Stimulated activated naive CD8-positive, alpha-beta T cell treated with anti-CD3 and anti-CD28 coated beads, Interleukin-15, amount 100 ng/mL, for 72 hours (primary cell): ENCODE measurements at regions not wholly inside any gene's neighbourhood (a gene's known extent, or its start where the extent isn't known, plus 50 kb on each side); places are given as distances from the start of the nearest gene placed in this dataset.

ENCODE experiments used
- ATAC-seq: fragments of 150-1000 bp; cut with Tn5 transposase; 2 replicates; pipeline ENCODE4 v1.10.0; 2021; ENCODE audit warnings: mild to moderate bottlenecking, moderate library complexity
- DNase-seq, 2 donors: peaks; one replicate each; pipeline ENCODE4 v3.0.0; 2021 to 2022
- H3K27ac Mint-ChIP-seq, 2 donors: one replicate each; pipeline ENCODE4 v1.8.0; 2022; ENCODE audit warnings: mild to moderate bottlenecking in 2 of 2, mixed read lengths in 2 of 2, moderate library complexity in 2 of 2
- H3K27me3 Mint-ChIP-seq: one replicate; pipeline ENCODE4 v1.8.0; 2022; ENCODE audit warnings: mixed read lengths
- H3K4me1 Mint-ChIP-seq: one replicate; pipeline ENCODE4 v1.8.0; 2022; ENCODE audit warnings: mild to moderate bottlenecking, mixed read lengths
- H3K4me3 Mint-ChIP-seq, 2 donors: one replicate each; pipeline ENCODE4 v1.8.0; 2022; ENCODE audit warnings: mild to moderate bottlenecking in 2 of 2, mixed read lengths in 2 of 2, moderate library complexity in 1 of 2
- H3K9me3 Mint-ChIP-seq, 2 donors: one replicate each; pipeline ENCODE4 v1.8.0; 2022; ENCODE audit warnings: mixed read lengths in 2 of 2

- Mint-ChIP-seq H3K9me3 (peaks cover 0 to 4% of the 10 kb centered on the region in 2 donors), H3K4me1 (no peaks in the 10 kb centered on the region), H3K27me3 (no peaks in the 10 kb centered on the region), H3K27ac (peak overlapping the region in 1 of 2 donors; percentile 29), H3K4me3 (no peak overlapping the region)
- no peak for ATAC-seq
- no peak for DNase-seq
Measured at GRCh38 chr12:42789808-42790760, 200.5 kb upstream of the PRICKLE1 start.

GRCh38 chr12:42786400-42787148, 197.0 kb upstream of the PRICKLE1 start:
- Mint-ChIP-seq H3K27ac (no peak overlapping the region), H3K4me1 (no peaks in the 10 kb centered on the region), H3K9me3 (peaks cover 0 to 4% of the 10 kb centered on the region in 2 donors), H3K4me3 (no peak overlapping the region), H3K27me3 (no peaks in the 10 kb centered on the region)
- ATAC-seq (no peak), DNase-seq (no peak)

- Mint-ChIP-seq H3K27me3 (no peaks in the 10 kb centered on the region), H3K9me3 (peaks cover 0 to 4% of the 10 kb centered on the region in 2 donors)
- no peak for ATAC-seq
Measured at GRCh38 chr12:42785944-42786343, 196.4 kb upstream of the PRICKLE1 start.

GRCh38 chr12:42780671-42781070, 191.1 kb upstream of the PRICKLE1 start:
- H3K4me1 Mint-ChIP-seq: no peaks in the 10 kb centered on the region
- H3K9me3 Mint-ChIP-seq: no peaks in the 10 kb centered on the region
- DNase-seq: no peak
- H3K27me3 Mint-ChIP-seq: no peaks in the 10 kb centered on the region
- no peak overlapping the region for H3K4me3 Mint-ChIP-seq
- ATAC-seq: no peak
- H3K27ac Mint-ChIP-seq: no peak overlapping the region

More at GRCh38 chr12:42785944-42786343, 196.4 kb upstream of the PRICKLE1 start:
- Mint-ChIP-seq H3K4me3 (no peak overlapping the region), H3K4me1 (no peaks in the 10 kb centered on the region), H3K27ac (no peak overlapping the region)
- no peak for DNase-seq

- no peaks in the 10 kb centered on the region for H3K4me1 Mint-ChIP-seq
- H3K9me3 Mint-ChIP-seq: no peaks in the 10 kb centered on the region
- ATAC-seq (no peak), DNase-seq (no peak)
- no peaks in the 10 kb centered on the region for H3K27me3 Mint-ChIP-seq
- no peak overlapping the region for H3K27ac Mint-ChIP-seq
- H3K4me3 Mint-ChIP-seq: no peak overlapping the region
Measured at GRCh38 chr12:42779186-42779859, 189.8 kb upstream of the PRICKLE1 start.

GRCh38 chr12:42776396-42776795, 186.8 kb upstream of the PRICKLE1 start:
- ATAC-seq (no peak), DNase-seq (no peak)
- no peaks in the 10 kb centered on the region for H3K27me3 Mint-ChIP-seq

GRCh38 chr12:42774238-42774637, 184.7 kb upstream of the PRICKLE1 start:
- no peak overlapping the region for H3K4me3 Mint-ChIP-seq
- ATAC-seq (no peak), DNase-seq (no peak)
- H3K9me3 Mint-ChIP-seq: peaks cover 7 to 12% of the 10 kb centered on the region in 2 donors
- no peak overlapping the region for H3K27ac Mint-ChIP-seq
- no peaks in the 10 kb centered on the region for H3K27me3 Mint-ChIP-seq
- no peaks in the 10 kb centered on the region for H3K4me1 Mint-ChIP-seq

More at GRCh38 chr12:42776396-42776795, 186.8 kb upstream of the PRICKLE1 start:
- H3K4me3 Mint-ChIP-seq: no peak overlapping the region
- peaks cover 5% of the 10 kb centered on the region in 2 donors for H3K9me3 Mint-ChIP-seq
- no peak overlapping the region for H3K27ac Mint-ChIP-seq
- H3K4me1 Mint-ChIP-seq: no peaks in the 10 kb centered on the region

GRCh38 chr12:42770261-42770660, 180.7 kb upstream of the PRICKLE1 start:
- no peak overlapping the region for H3K27ac Mint-ChIP-seq
- peaks cover 7 to 12% of the 10 kb centered on the region in 2 donors for H3K9me3 Mint-ChIP-seq
- H3K4me3 Mint-ChIP-seq: no peak overlapping the region
- no peak for DNase-seq
- no peak for ATAC-seq
- H3K27me3 Mint-ChIP-seq: no peaks in the 10 kb centered on the region
- no peaks in the 10 kb centered on the region for H3K4me1 Mint-ChIP-seq

GRCh38 chr12:42769455-42769854, 179.9 kb upstream of the PRICKLE1 start:
- no peaks in the 10 kb centered on the region for H3K27me3 Mint-ChIP-seq
- DNase-seq: no peak
- H3K9me3 Mint-ChIP-seq: peaks cover 7 to 12% of the 10 kb centered on the region in 2 donors
- H3K4me3 Mint-ChIP-seq: no peak overlapping the region
- H3K4me1 Mint-ChIP-seq: no peaks in the 10 kb centered on the region
- no peak overlapping the region for H3K27ac Mint-ChIP-seq
- no peak for ATAC-seq

GRCh38 chr12:42767998-42768397, 178.5 kb upstream of the PRICKLE1 start:
- Mint-ChIP-seq H3K4me3 (no peak overlapping the region), H3K27me3 (no peaks in the 10 kb centered on the region)
- no peak for ATAC-seq

GRCh38 chr12:42767326-42767954, 177.9 kb upstream of the PRICKLE1 start:
- H3K4me1 Mint-ChIP-seq: no peaks in the 10 kb centered on the region
- H3K27ac Mint-ChIP-seq: no peak overlapping the region
- no peaks in the 10 kb centered on the region for H3K27me3 Mint-ChIP-seq
- peaks cover 7 to 12% of the 10 kb centered on the region in 2 donors for H3K9me3 Mint-ChIP-seq
- H3K4me3 Mint-ChIP-seq: no peak overlapping the region
- DNase-seq: no peak
- ATAC-seq: no peak

More at GRCh38 chr12:42767998-42768397, 178.5 kb upstream of the PRICKLE1 start:
- Mint-ChIP-seq H3K27ac (no peak overlapping the region), H3K9me3 (peaks cover 7 to 12% of the 10 kb centered on the region in 2 donors), H3K4me1 (no peaks in the 10 kb centered on the region)
- DNase-seq: no peak

GRCh38 chr12:42766754-42767153, 177.2 kb upstream of the PRICKLE1 start:
- no peaks in the 10 kb centered on the region for H3K27me3 Mint-ChIP-seq
- DNase-seq (no peak), ATAC-seq (no peak)
- H3K4me1 Mint-ChIP-seq: no peaks in the 10 kb centered on the region
- H3K9me3 Mint-ChIP-seq: peaks cover 6 to 11% of the 10 kb centered on the region in 2 donors
- H3K4me3 Mint-ChIP-seq: no peak overlapping the region
- no peak overlapping the region for H3K27ac Mint-ChIP-seq

GRCh38 chr12:42766026-42766425, 176.5 kb upstream of the PRICKLE1 start:
- Mint-ChIP-seq H3K9me3 (peaks cover 0 to 4% of the 10 kb centered on the region in 2 donors), H3K27ac (no peak overlapping the region), H3K27me3 (no peaks in the 10 kb centered on the region), H3K4me1 (no peaks in the 10 kb centered on the region), H3K4me3 (no peak overlapping the region)
- no peak for DNase-seq
- no peak for ATAC-seq

GRCh38 chr12:42763682-42764081, 174.1 kb upstream of the PRICKLE1 start:
- Mint-ChIP-seq H3K4me3 (no peak overlapping the region), H3K27ac (no peak overlapping the region), H3K4me1 (no peaks in the 10 kb centered on the region), H3K9me3 (no peaks in the 10 kb centered on the region), H3K27me3 (no peaks in the 10 kb centered on the region)
- DNase-seq: no peak
- no peak for ATAC-seq

GRCh38 chr12:42762395-42762925, 172.9 kb upstream of the PRICKLE1 start:
- Mint-ChIP-seq H3K4me3 (no peak overlapping the region), H3K4me1 (no peaks in the 10 kb centered on the region), H3K9me3 (no peaks in the 10 kb centered on the region), H3K27ac (no peak overlapping the region), H3K27me3 (no peaks in the 10 kb centered on the region)
- DNase-seq (no peak), ATAC-seq (no peak)
